HG03175 (cell line): ENCODE measurements at regions not wholly inside any gene's neighbourhood (a gene's known extent, or its start where the extent isn't known, plus 50 kb on each side); places are given as distances from the start of the nearest gene placed in this dataset.

Source experiments
- ATAC-seq: cut with Tn5 transposase; IDR thresholded peaks from one replicate; pipeline ENCODE4 v1.9.1; 2021; ENCODE audit warnings: mild to moderate bottlenecking, moderate library complexity; ENCODE audit not compliant: unreplicated experiment

DNA sequence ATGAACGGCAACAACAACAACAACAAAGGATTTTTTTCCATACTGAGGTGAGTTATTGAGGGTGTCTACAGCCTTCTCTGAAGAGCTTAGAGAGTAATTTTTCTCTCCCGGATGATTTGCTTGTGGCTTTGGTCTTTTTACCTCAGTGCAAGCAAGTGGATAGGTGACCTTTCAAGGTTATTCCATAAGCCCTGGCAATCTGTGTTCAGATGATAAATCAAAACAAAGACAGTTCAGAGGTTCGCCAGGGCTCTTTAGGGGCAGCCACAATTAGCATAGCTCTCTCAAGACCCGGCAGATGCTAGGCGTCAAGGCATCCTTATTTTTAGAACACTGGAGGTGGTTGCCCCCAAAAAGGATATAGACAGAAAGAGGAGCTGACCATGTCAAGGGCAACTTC lies 417.9 kb upstream of the C9orf72 start:
- no peak for ATAC-seq

DNA sequence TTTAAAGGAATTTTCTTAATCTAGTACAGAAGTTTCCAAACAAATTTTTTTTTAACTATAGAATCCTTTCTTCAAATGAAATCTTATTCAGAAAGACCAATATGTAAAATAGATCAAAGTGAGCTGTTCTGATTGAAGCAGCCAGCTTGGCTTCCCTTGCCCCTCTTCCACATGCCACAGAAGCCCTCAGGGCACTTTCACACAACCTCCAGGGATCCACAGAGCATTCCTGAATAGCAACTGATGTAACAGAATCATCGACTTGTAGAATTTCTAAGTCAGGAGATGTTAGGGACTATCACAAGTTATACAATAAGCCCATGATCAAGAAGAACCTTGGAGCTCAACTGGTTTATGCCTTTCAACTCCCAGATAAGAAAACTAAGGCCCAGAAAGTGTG lies 427.8 kb upstream of the C9orf72 start:
- ATAC-seq, result no peak

DNA sequence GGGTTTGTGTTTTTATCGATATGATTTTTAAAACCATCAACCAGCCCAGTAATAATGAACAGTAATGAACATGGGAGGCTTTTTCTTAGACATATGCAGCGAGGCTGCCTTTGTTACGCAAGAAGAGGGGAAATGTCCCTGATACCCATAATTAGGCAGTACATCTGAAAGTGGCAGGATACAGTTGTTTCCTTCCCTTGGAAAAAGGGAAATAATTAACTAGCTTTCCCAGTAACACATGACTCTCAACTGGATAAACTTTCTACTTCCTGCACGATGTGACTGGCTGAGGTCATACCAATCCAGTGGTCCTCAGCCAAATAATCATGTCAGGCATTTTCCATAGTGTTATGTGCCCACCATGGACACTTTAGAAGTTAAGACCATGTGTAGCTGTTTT lies 431.6 kb upstream of the C9orf72 start:
- no peak for ATAC-seq

DNA sequence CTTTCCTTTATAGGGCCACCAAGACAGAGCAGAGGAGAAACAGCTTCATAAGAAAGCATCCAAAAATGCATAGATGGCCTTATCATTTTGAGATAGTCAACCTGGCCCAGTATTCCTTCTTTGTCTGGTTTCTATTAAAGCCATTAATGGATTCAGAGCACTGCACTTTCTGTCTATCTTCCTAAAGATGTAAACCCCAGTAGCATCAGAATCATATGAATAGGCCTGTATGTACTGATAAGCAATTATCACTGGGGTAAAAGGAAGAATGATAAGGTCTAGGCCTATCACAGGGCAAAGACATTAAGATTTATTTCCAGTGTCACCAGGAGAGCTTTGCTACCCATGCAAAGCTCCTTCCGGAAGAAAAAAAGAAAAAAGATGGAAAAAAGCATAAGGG lies 432.5 kb upstream of the C9orf72 start:
- no peak for ATAC-seq

DNA sequence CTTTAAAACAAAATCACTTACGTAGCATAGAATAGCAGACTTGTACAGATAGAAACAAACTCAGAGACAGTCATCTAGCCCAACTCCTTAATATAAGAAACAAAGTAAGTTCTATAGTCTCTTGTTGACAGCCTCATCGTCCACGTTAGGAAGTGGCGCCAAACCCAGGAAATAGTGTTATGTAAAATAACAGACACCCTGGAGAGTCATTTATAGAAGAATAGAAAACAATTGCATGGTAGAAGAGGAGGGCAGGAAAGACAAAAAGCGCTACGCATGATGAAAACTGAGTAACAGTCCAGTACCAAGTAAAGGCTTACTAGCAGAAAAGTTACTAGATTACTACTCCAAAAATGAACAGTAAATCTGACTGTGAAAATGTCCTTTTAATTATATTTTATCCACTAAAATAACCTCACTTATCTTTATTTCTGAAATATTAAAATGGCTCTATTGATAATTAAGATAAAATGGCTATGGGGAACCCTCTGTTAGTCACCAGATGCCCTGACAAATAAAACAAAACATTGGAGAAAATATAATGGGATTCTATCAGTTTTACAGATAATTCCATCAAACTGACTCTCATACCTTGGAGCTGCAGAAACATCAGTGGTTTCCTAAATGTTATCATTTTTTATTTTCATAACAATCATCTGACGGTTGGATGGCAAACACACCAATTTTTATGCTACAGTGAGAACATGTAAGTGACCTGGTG lies 434.0 kb upstream of the C9orf72 start:
- no peak for ATAC-seq

DNA sequence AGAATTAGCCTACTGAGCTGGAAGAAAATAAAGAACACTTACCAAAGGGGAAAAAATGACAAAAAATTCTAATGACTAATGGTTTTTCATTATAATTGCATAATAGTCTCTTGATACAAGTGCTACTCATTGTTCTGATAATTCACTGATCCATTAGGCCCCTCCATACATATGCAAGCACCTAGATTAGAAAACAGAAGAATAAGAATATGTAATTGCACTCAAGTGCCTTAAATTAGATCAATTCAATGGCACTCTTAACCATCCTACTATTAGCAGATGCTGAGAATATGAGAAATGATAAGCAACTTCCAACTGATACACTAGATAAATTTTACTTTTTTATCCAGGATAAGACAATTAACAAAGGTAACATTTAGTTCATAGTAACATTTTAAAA lies 440.9 kb upstream of the C9orf72 start:
- no peak for ATAC-seq

DNA sequence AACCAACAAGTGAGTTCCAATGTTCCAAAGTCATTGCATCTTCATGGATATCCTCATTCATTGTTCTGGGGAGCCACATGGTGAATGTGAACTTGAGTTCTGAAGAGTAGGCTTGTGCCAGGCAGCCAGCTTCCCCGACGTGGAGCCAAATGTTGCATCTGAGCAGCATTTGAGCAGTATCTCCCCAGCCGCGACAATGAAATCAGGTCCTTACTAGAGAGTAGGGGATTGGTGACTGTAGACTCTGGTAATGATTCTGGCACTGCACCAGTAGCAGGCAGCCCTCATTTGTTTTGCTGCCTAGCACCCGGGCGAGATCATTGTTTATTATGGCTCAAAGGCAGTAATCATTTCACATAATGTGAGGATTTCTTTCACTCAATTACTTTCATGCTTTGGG lies 451.4 kb upstream of the C9orf72 start:
- no peak for ATAC-seq

DNA sequence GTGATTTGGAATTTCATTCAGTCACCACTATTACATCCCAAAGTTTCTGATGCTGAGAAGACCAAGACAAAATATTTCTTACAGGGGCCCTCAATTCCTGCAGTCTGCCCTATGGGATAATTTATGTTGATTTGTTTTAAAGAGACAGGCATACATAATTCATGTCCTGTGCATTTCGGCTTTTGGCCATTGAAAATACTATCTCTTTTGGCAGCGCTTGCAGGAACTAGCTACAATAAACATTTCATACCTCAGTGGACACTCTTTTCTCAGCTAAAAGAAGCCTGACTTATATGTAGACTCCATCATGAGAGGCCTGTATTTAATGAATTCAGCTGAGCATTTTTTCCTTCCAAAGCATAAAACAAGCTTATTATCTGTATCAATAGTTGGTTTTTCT lies 451.9 kb upstream of the C9orf72 start:
- no peak for ATAC-seq

DNA sequence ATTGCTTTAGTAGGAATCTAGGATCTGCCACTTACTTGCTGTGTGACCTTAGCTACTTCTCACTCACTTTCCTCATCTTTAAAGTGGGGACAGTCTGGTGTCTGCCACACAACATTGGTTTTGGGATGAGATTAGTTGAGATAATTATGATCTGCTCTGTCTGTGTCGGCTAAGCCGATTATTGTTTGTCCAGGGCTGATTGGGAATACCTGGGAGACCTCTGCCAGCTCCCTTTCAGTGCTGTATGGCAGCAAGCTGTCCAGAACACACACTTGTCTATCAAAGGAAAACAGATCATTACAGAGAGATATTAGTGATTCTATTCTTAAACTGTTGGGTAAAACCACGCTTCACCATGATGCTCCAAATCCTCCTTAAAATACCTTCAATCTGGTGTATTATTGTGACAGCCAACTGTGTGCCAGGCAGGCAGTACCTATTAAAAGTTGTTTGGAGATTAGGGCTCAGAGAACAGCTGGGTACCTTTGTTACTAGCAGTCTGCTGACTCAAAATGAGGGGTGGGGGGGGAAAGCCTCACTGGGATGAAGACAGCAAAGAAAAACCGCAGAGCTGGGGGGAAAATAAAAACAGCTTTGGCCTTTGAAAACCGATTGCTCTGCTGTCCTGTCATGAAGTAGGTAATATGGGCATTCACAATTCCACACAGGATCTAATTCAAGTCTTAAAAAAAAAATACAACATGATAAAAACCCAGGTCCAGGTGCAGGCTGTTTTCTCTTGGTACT lies 458.4 kb upstream of the C9orf72 start:
- ATAC-seq, result no peak

DNA sequence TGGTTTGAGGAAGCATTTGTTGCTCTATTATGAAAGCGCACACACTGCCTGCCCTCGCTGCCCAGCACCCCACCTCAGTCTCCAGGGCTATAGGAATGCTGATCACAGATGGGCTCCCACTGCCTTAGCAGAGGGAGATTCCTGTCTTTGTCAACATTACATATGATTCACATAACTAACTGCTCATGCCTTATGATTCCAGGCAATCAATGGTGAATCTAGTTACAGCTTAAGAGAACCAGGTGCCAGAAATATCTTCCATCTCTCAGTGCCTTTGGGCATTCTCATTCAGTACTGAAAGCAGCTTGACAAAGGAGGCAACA lies 458.9 kb upstream of the C9orf72 start:
- ATAC-seq, result no peak

DNA sequence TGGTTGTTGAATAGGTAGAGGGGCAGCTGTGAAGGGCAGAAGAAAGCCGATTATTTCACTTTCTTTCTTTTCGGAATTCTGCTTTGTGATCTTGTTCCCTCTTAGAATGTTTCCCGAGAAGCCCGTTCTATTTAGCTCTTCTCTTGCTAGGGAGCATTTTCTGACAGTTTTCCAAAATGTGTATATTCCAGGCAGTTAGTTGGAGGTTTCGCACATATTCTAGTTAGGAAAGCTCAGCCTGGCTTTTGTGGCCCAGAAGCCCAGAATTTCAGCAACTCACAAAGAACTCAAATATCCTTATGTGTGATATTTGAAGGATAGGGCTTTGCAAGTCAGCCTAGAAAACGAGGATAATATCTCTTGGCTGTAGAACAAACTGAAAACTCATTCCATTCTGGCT lies 461.0 kb upstream of the C9orf72 start:
- no peak for ATAC-seq

DNA sequence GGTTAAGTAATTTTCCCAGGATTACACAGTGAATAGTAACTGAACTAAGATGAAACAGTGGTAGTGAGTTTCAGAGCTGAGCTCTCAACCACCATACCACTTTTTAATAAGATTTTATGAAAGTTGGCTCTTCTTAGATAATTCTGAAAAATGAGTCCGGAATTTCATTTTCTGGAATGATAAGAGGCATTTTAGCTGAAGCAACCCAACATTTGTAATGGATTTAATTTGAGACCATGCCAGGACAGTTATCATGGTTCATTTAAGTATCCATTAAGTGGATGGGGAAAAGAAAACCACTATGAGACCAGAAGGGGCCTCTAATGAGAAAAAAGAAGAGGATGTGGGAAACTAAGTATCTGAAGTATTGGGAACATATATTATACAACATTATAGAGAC lies 464.7 kb upstream of the C9orf72 start:
- no peak for ATAC-seq

DNA sequence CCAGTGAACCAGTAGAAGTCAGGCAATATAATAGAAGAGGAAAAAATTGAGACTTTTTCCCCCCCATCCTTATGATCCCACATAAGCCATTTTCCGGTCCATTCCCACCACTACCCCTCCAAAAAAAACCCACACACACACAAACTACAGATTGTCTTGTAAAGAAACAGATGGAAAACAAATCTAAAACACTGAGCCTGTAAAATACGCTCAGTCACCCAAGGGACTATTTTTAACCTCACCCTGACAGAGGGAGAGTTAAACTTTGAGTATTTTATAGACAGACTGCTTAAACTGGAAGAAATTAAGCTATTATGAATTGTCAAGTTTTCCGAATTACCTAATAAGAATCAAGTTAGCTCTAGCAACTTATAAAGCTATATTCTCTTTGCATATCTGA lies 471.8 kb upstream of the C9orf72 start:
- ATAC-seq, result no peak

DNA sequence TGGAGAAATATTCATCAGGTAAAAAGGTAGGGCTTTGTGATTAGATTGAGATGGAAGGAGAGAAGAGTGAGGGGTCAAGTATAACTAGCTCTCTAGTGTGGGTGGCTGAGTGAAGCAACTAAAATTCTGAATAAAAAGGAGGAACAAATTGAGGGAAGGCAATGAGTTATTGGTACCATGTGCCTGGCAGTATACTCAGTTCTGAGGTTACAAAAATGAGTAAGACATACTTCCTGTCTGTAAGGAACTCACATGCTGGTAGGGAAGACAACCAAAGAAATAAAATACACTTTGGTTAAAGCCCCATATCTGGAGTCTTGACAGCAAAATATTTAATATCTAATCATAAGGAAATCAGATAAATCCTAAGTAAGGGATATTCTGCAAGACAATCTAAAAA lies 476.8 kb upstream of the C9orf72 start:
- no peak for ATAC-seq

DNA sequence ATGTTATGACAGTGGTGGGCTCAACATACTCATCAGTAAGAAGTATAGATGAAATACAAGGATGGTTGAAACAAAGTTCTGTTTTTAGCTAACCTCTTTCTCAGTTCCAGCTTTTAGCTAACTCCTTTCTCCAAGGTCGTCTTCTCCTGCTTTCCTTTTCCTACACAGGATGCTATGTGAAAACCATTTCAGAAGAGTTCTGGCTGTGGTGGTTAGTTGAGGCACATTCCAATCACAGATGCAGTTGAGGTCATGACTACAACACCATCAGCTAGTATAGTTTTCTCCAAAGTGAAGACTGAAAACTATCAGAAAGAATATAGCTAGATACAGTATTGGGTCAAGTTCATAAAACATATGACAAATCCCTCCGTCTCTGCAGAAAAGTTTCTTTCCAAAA lies 477.7 kb upstream of the C9orf72 start:
- no peak for ATAC-seq

DNA sequence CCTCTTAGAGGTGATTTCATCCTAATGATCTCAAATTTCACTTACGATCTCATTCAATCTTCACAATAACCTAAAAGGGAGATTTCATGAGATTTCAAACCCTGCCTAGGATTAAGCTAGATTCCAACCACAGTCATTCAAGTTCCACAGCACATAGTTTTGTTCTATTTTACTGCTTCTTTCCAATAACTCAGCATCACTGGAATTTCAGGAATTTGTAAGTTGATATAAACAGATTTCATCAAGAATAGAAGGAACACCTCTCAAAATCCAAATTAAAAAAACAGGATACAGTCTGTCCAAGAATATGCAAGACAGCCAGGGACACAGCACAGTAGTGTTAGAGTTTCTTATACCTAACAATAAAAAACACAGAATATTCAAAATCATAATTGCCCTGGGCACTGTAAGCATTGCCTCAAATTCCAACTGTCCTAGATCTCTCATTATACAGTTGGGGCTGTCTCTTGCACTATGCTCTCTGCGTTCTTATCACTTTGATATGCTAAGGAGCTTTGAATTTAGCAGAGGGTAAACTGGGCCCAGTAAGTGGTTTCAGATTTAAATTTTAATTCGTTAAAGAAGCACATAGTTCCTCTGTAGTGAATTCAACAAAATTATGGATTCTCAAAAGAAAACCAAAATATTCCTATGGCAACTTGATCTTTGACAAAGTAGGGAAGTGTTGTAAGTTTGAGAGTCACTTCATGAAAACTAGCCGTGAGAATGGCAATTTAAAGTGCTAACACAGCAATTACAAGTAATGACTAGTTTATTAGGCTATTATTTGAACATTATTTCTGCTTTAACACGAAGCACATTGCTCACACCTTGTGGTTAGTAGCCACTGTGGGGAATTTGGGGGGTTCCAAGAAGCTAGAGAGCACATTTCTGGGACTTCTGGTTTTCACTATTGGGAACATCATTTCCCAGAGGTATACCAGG lies 478.6 kb upstream of the C9orf72 start:
- no peak for ATAC-seq

DNA sequence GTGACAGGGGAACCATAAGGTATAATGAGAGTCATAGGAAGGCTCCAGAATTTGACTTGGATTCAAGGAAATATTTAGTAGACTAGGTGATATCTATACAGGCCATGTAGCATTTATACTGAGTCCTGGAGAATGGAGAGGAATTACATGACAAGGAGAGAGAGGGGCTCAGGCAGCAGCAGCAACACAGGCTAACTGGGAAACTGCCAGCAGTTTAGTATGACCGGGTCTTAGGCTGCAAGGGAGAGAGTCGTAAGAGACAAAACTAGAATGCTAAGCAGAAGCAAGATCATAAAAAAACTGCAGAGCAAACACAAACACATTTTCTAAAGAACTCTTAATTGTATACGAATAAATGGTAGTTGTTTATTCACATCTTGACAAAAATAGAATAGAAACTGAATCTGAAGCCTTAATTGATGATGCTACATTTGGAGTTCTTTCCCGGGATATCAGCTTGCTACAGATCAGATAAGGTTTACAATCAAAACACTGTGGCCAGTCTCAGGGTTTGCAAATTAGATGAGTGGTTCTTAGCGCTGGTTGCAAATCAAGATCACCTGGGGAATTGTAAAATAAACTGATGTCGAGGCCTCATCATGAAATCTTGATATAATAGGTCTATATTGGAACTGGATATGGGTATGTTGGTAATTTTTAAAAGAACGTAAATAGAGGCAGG lies 480.0 kb upstream of the C9orf72 start:
- no peak for ATAC-seq

DNA sequence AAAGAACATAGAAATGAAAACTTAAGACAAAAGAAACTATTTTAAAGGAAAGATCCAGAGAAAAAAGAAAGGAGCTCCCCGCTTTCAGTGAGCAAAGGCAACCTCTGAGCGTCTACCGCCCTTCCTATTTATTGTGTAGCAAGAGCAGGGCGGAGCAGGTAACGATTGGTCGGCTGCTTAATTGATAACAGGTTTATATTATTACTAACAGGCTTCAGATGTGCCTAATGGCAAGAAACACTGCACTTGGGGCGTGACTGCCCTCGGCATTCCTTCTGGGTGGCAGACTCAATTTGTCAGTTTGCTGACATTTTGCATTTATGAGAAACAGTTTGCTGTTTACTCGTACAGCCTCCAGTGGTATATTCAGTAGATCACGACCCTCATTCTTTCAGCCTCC lies 482.7 kb upstream of the C9orf72 start:
- ATAC-seq, result no peak

DNA sequence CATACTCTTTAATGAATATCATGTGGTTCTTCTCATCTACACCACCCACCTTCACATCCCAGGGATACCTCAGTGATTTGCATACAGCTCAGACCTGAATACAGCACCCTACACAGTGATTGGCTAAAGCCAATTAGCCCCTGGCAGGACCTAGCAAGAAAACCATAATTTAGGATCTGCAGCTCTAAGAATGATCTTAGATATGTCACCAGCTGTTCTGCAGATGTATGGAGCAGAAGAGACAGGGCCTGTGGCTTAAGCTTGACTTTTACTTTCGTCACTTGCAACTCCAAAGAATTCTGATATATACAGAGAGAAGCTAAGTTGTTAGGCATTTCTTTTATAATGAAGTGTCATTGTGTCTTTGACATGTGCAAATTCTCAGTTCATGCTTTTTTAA lies 483.2 kb upstream of the C9orf72 start:
- ATAC-seq, result no peak

DNA sequence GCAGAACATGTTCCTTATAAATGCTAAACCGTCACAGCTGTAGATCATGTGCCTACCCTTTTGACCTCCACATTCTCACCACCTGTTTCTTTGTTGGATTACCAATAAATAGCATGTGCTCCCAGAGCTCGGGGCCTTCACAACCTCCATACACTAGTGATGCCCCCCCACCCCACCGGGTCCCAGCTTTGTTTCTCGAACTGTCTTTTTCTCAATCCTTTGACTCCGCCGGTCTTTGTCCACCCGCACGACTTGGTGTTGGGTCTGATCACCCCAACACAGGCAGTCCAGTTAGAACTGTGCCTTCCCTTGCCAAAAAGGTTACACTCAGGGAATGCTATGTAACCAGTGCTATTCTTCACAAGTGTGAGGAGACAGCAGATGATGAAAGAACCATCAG lies 485.9 kb upstream of the C9orf72 start:
- ATAC-seq, result no peak

DNA sequence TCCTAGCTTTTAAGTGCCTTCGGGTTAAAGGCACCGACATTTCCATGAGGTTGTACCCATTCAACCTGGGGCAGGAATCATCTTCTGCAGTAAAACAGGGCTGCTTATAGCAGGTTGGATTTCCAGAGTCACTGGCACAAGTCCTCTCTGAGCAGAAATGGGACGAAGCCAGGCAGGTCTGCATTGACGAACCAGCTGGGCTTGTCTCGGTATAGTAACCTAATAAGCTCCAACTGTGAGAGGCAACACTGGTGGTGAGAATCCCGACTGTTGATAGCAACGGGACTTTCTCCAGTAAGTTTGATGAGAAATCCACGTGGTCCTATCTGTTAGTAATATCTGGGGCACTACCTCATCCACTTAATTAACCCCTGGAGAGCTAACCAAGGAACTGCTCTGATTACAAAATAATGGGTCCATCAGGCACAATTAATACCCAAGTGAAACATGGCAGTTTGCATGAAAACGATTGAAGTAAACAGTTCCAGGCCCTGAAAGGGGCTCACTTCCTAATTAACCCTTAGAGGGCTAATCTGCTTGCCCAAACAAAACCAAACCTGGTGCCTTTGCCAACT lies 491.0 kb upstream of the C9orf72 start:
- no peak for ATAC-seq
